Panc1 (cell line): ENCODE measurements at regions not wholly inside any gene's neighbourhood (a gene's known extent, or its start where the extent isn't known, plus 50 kb on each side); places are given as distances from the start of the nearest gene placed in this dataset.

Source experiments
- ATAC-seq: fragments of 200-7000 bp; cut with Tn5 transposase; 2 replicates; pipeline ENCODE4 v1.9.1; 2020; ENCODE audit warnings: mild to moderate bottlenecking, moderate library complexity
- BruUV-seq: library from RNA; stranded (reverse); fragments of 400-500 nt; replicated peaks from 2 replicates; lab custom pipeline; 2021; lab: Mats Ljungman, UMichigan
- CTCF ChIA-PET: fragments of 300-600 bp; sonication (Branson Sonifier 250); formaldehyde crosslinking; loops from one replicate; lab custom pipeline; 2022; ENCODE audit warnings: antibody characterized with exemption; lab: Charles Lee
- POLR2A ChIA-PET: fragments of 300-600 bp; sonication (Branson Sonifier 250); formaldehyde crosslinking; loops from one replicate; lab custom pipeline; 2022; ENCODE audit warnings: antibody characterized with exemption; lab: Charles Lee
- DNase-seq: peaks from one replicate; pipeline ENCODE4 v3.0.0-alpha.2; 2010; ENCODE audit warnings: low read depth, low spot score
- H3K27ac ChIP-seq: 2 replicates; pipeline ENCODE4 v1.5.1; 2011; ENCODE audit warnings: mild to moderate bottlenecking, low read length, inconsistent platforms
- H3K27me3 ChIP-seq: fragments of 200-500 bp; sonication (Bioruptor generic); 2 replicates; pipeline ENCODE4 v1.6.0; 2014; ENCODE audit warnings: low read length, inconsistent platforms; ENCODE audit not compliant: control insufficient read depth, insufficient read depth
- H3K36me3 ChIP-seq: fragments of 200-500 bp; sonication (Bioruptor generic); 2 replicates; pipeline ENCODE4 v1.5.1; 2014; ENCODE audit warnings: inconsistent platforms, mild to moderate bottlenecking, low read length, moderate library complexity; ENCODE audit not compliant: control insufficient read depth, insufficient read depth
- H3K4me1 ChIP-seq: 2 replicates; pipeline ENCODE4 v1.5.1; 2011; ENCODE audit warnings: inconsistent platforms, mild to moderate bottlenecking, low read length, moderate library complexity; ENCODE audit not compliant: control insufficient read depth, insufficient read depth
- H3K4me3 ChIP-seq, 2 experiments: 2 replicates each; pipeline ENCODE4 v1.5.1; 2011 to 2012; ENCODE audit warnings: low read depth in 2 of 2, low read length in 2 of 2, mild to moderate bottlenecking in 2 of 2, inconsistent platforms in 1 of 2, moderate library complexity in 1 of 2
- H3K9me3 ChIP-seq: fragments of 200-500 bp; sonication (Bioruptor generic); 2 replicates; pipeline ENCODE4 v1.5.1; 2014; ENCODE audit warnings: low read depth, mild to moderate bottlenecking, inconsistent platforms, low read length, moderate library complexity; ENCODE audit not compliant: control insufficient read depth, insufficient read depth
- POLR2AphosphoS5 ChIP-seq: IDR thresholded peaks from 2 replicates; pipeline ENCODE4 v1.6.1; 2012; ENCODE audit warnings: mild to moderate bottlenecking, low read depth, low read length, moderate library complexity
- SIN3A ChIP-seq: IDR thresholded peaks from 2 replicates; pipeline ENCODE4 v1.6.1; 2012; ENCODE audit warnings: low read depth, mild to moderate bottlenecking, low read length, moderate library complexity, borderline replicate concordance; ENCODE audit not compliant: insufficient read depth
- TCF7L2 ChIP-seq: IDR thresholded peaks from 2 replicates; pipeline ENCODE4 v1.6.1; 2011; ENCODE audit warnings: mild to moderate bottlenecking, low read depth, low read length, inconsistent platforms
- in situ Hi-C: cut with HindIII; loops from 2 replicates; pipeline ENCODE4 v1.10.0; 2016; ENCODE audit warnings: low sequenced_read_pairs, low pct_unique_long_range_greater_than_20kb
- intact Hi-C: fragments of 100-400 bp; cut with micrococcal nuclease; formaldehyde crosslinking; loops from one replicate; pipeline ENCODE4 v1.10.0; 2022; ENCODE audit not compliant: unreplicated experiment
- TF ChIP-seq, protein P1 (sequence below), 2 experiments: IDR thresholded peaks; 2 replicates each; pipeline ENCODE4 v1.6.1; 2011 to 2012; ENCODE audit warnings: low read depth in 2 of 2, control low read depth in 1 of 2, low read length in 1 of 2, mild to moderate bottlenecking in 1 of 2, moderate library complexity in 1 of 2; ENCODE audit not compliant: insufficient read depth in 1 of 2
- TF ChIP-seq, protein P2 (sequence below): fragments of 450-650 bp; IDR thresholded peaks from 2 replicates; pipeline ENCODE4 v1.5.1; 2017; ENCODE audit warnings: mild to moderate bottlenecking

GRCh38 chr1:95733031-95733430, 499.0 kb downstream of the RWDD3 start:
- intact Hi-C loops, result no loop called here
- no peak for DNase-seq
- Histone ChIP-seq H3K4me3 (no peak overlapping the region), H3K27ac (no peak overlapping the region), H3K4me1 (no peaks in the 10 kb centered on the region), H3K9me3 (no peaks in the 10 kb centered on the region), H3K36me3 (no peaks in the 10 kb centered on the region), H3K27me3 (no peaks in the 10 kb centered on the region)
- no peak for ATAC-seq
- CTCF ChIA-PET, result no interaction called here
- TF ChIP-seq, protein P1, sequence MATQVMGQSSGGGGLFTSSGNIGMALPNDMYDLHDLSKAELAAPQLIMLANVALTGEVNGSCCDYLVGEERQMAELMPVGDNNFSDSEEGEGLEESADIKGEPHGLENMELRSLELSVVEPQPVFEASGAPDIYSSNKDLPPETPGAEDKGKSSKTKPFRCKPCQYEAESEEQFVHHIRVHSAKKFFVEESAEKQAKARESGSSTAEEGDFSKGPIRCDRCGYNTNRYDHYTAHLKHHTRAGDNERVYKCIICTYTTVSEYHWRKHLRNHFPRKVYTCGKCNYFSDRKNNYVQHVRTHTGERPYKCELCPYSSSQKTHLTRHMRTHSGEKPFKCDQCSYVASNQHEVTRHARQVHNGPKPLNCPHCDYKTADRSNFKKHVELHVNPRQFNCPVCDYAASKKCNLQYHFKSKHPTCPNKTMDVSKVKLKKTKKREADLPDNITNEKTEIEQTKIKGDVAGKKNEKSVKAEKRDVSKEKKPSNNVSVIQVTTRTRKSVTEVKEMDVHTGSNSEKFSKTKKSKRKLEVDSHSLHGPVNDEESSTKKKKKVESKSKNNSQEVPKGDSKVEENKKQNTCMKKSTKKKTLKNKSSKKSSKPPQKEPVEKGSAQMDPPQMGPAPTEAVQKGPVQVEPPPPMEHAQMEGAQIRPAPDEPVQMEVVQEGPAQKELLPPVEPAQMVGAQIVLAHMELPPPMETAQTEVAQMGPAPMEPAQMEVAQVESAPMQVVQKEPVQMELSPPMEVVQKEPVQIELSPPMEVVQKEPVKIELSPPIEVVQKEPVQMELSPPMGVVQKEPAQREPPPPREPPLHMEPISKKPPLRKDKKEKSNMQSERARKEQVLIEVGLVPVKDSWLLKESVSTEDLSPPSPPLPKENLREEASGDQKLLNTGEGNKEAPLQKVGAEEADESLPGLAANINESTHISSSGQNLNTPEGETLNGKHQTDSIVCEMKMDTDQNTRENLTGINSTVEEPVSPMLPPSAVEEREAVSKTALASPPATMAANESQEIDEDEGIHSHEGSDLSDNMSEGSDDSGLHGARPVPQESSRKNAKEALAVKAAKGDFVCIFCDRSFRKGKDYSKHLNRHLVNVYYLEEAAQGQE (IDR thresholded peaks at IDR 0.05; ENCODE audit: insufficient read depth in 1 of 2, low read depth in 2 of 2, low read length in 1 of 2), result no peak
- no peak for TF ChIP-seq POLR2AphosphoS5
- TF ChIP-seq, protein P2, sequence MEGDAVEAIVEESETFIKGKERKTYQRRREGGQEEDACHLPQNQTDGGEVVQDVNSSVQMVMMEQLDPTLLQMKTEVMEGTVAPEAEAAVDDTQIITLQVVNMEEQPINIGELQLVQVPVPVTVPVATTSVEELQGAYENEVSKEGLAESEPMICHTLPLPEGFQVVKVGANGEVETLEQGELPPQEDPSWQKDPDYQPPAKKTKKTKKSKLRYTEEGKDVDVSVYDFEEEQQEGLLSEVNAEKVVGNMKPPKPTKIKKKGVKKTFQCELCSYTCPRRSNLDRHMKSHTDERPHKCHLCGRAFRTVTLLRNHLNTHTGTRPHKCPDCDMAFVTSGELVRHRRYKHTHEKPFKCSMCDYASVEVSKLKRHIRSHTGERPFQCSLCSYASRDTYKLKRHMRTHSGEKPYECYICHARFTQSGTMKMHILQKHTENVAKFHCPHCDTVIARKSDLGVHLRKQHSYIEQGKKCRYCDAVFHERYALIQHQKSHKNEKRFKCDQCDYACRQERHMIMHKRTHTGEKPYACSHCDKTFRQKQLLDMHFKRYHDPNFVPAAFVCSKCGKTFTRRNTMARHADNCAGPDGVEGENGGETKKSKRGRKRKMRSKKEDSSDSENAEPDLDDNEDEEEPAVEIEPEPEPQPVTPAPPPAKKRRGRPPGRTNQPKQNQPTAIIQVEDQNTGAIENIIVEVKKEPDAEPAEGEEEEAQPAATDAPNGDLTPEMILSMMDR, result no peak
- TF ChIP-seq SIN3A, result no peak
- no peak for TF ChIP-seq TCF7L2
- in situ Hi-C loops, result no loop called here
- POLR2A ChIA-PET, result no interaction called here
- BruUV-seq, result no TSS peak

DNA sequence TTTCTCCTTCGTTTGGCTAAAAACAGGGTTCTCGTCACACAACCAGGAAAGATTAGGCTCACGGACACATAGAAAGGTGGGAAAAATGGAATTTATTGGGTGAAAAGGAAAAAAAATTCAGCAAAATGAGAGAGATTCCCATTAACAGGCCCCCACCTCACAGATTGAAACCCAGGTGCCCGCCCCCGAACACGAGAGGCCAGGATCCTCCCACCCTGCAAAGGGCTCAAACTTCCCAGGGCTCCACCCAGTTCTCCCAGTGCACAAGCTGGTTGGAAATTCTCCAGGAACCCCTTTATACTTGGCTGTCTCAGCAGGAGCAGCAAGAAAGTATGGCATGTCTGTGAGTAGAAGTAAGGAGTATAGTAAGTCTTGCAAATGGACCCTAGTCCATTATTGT, 499.7 kb downstream of the RWDD3 start:
- CTCF ChIA-PET, result no interaction called here
- POLR2A ChIA-PET, result no interaction called here
- no peak for TF ChIP-seq POLR2AphosphoS5
- no peak for TF ChIP-seq SIN3A
- TF ChIP-seq, protein P1 (IDR thresholded peaks at IDR 0.05; ENCODE audit: insufficient read depth in 1 of 2, low read depth in 2 of 2, low read length in 1 of 2), result no peak
- no peak for TF ChIP-seq TCF7L2
- TF ChIP-seq, protein P2, result no peak

More for the DNA sequence above, 499.7 kb downstream of the RWDD3 start:
- Histone ChIP-seq H3K36me3 (no peaks in the 10 kb centered on the region), H3K9me3 (no peaks in the 10 kb centered on the region), H3K4me3 (no peak overlapping the region), H3K4me1 (no peaks in the 10 kb centered on the region), H3K27me3 (no peaks in the 10 kb centered on the region), H3K27ac (no peak overlapping the region)
- DNase-seq, result no peak
- intact Hi-C loops, result no loop called here
- no TSS peak for BruUV-seq
- no peak for ATAC-seq
- in situ Hi-C loops, result no loop called here
